ENCODE measurements at regions not wholly inside any gene's neighbourhood (a gene's known extent, or its start where the extent isn't known, plus 50 kb on each side); places are given as distances from the start of the nearest gene placed in this dataset.

DNA sequence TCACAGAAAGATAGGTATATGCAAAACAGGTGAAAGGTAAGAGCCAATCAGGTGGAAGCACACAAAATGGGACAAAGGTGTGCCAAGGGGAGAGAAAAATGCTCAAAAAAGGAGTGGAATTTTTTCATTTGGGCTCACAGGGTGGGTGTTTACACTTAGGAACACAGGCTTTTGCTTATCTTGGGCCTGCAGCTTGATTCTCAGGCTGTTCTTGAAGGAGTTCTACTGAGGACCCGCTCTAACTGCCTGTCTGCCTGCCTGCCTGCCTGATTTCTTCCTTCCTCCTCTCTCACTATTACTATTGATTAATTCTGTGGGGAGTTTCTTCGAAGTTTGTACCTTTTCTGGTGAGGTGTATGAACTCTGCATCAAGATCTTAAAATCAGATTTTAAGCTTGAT, 120.3 kb upstream of the CTSO start:
- ATAC-seq: no peak
- Histone ChIP-seq H3K27ac (no peak overlapping the region), H3K4me1 (no peaks in the 10 kb centered on the region), H3K27me3 (no peaks in the 10 kb centered on the region), H3K9me3 (no peaks in the 10 kb centered on the region), H3K36me3 (no peaks in the 10 kb centered on the region), H3K4me3 (no peak overlapping the region)
- no peak for DNase-seq
- intact Hi-C loops (cut with DNase I): no loop called here
- TF ChIP-seq, protein P1, sequence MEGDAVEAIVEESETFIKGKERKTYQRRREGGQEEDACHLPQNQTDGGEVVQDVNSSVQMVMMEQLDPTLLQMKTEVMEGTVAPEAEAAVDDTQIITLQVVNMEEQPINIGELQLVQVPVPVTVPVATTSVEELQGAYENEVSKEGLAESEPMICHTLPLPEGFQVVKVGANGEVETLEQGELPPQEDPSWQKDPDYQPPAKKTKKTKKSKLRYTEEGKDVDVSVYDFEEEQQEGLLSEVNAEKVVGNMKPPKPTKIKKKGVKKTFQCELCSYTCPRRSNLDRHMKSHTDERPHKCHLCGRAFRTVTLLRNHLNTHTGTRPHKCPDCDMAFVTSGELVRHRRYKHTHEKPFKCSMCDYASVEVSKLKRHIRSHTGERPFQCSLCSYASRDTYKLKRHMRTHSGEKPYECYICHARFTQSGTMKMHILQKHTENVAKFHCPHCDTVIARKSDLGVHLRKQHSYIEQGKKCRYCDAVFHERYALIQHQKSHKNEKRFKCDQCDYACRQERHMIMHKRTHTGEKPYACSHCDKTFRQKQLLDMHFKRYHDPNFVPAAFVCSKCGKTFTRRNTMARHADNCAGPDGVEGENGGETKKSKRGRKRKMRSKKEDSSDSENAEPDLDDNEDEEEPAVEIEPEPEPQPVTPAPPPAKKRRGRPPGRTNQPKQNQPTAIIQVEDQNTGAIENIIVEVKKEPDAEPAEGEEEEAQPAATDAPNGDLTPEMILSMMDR (IDR thresholded peaks at IDR 0.05): no peak

DNA sequence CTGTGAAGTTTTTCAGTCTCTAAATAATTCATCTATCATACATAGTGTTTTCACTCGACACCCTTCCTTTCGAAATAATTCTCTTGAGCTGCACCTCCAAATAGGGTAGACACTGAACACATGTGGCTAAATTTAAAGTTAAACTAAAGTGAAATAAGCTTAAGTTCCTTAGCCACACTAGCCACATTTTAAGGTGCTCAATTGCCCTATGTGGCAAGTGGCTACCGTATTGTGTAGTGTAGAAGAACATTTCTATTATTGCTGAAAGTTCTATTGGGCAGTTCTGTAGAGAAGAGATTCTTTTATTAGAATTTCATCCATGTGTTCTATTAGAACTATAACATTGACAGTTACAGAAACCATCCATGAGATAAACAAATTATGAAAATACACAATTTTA, 107.0 kb upstream of the CTSO start:
- Histone ChIP-seq H3K27me3 (no peaks in the 10 kb centered on the region), H3K9me3 (no peaks in the 10 kb centered on the region), H3K27ac (no peak overlapping the region), H3K36me3 (no peaks in the 10 kb centered on the region), H3K4me3 (no peak overlapping the region), H3K4me1 (no peaks in the 10 kb centered on the region)
- intact Hi-C loops (cut with DNase I): no loop called here
- no peak for ATAC-seq
- TF ChIP-seq, protein P1 (IDR thresholded peaks at IDR 0.05): no peak
- no peak for DNase-seq

DNA sequence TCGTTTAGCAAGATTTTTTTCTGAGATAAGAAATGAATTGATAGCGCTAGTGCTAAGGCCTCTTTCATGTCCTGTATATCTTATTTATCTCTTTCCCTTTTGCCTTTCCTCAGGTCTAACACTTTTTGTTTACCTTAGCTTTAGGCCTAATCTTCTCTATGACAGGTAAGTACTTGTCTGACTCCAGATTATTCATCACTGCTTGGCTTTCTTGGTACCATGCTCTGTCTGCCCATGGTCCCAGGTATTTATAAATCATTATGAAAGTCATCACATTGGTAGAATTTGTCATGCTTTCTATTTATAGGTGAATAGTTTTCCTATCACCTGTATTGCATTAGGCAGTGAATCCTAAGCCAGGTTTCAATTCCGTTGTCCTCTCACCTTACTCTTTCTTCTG, 99.5 kb upstream of the CTSO start:
- TF ChIP-seq, protein P1 (IDR thresholded peaks at IDR 0.05): no peak
- no peak overlapping the region for H3K27ac ChIP-seq
- ATAC-seq (no peak), DNase-seq (no peak)
- H3K4me3 ChIP-seq: no peak overlapping the region
- H3K9me3 ChIP-seq: no peaks in the 10 kb centered on the region
- intact Hi-C loops (cut with DNase I): no loop called here
- no peaks in the 10 kb centered on the region for H3K36me3 ChIP-seq
- no peaks in the 10 kb centered on the region for H3K27me3 ChIP-seq
- H3K4me1 ChIP-seq: no peaks in the 10 kb centered on the region

DNA sequence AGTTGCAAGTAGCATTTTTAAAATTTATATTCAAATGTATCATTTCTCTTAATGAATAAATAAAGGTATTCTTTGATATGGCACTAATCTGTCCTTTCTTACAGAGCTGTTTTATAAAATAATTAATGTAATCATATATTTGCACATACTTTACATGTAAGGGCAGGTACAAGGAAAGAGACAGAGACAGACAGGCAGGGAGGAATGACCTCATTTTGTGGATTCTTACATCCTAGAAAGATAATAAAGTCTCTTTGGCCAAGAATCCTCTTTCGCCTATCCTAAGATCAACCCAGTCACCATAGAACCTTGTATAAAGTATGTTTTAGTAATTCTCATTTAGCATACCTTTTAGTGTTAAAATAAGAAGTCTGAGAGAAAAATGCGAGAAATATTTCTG, 98.5 kb upstream of the CTSO start:
- ATAC-seq (no peak), DNase-seq (no peak)
- Histone ChIP-seq H3K27me3 (no peaks in the 10 kb centered on the region), H3K27ac (no peak overlapping the region), H3K4me1 (no peaks in the 10 kb centered on the region), H3K9me3 (no peaks in the 10 kb centered on the region), H3K36me3 (no peaks in the 10 kb centered on the region), H3K4me3 (no peak overlapping the region)
- TF ChIP-seq, protein P1 (IDR thresholded peaks at IDR 0.05): no peak
- intact Hi-C loops (cut with DNase I): no loop called here

DNA sequence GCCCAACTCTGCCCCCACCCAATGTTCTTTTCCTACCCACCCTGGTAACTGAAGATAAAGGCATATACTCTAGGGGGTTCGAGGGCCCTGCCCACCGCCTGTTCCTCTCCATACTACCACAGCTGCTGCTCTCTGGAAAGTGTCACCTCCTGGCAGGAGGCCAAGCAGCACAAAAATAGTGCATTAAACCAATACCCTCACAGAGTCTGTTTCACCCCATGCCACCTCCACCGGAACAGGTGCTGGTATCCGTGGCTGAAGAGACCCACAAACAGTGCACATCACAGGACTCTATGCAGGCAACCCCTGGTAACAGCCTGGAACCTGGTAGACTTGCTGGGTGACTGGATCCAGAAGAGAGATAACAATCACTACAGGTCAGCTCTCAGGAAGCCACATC, 85.1 kb upstream of the CTSO start:
- DNase-seq: no peak

DNA sequence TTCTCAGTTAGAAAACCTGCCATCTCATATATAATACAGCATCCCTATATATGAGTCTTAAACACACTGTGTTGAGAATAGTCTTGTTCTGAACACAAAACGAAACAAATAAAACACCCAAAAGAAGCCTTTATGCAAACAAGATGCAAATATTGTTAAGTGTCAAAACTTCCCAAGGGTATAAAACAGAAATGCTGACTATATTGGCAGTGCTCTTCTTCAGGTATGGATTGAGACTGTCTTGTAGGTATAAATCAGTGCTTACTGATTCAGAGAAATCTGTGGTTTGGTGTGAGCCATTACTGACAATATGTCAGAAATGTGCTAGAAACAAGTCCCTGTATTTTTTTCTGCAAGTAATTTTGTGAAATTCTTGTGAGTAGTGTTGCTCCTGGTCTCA, 82.8 kb upstream of the CTSO start:
- intact Hi-C loops (cut with DNase I): no loop called here
- Histone ChIP-seq H3K27ac (no peak overlapping the region), H3K4me1 (no peaks in the 10 kb centered on the region), H3K9me3 (no peaks in the 10 kb centered on the region), H3K4me3 (no peak overlapping the region), H3K36me3 (no peaks in the 10 kb centered on the region), H3K27me3 (no peaks in the 10 kb centered on the region)
- TF ChIP-seq, protein P1 (IDR thresholded peaks at IDR 0.05): no peak
- DNase-seq (no peak), ATAC-seq (no peak)

More for the DNA sequence above, 85.1 kb upstream of the CTSO start:
- TF ChIP-seq, protein P1 (IDR thresholded peaks at IDR 0.05): no peak
- Histone ChIP-seq H3K4me3 (no peak overlapping the region), H3K4me1 (no peaks in the 10 kb centered on the region), H3K27me3 (no peaks in the 10 kb centered on the region), H3K27ac (no peak overlapping the region), H3K9me3 (no peaks in the 10 kb centered on the region), H3K36me3 (no peaks in the 10 kb centered on the region)
- no peak for ATAC-seq
- intact Hi-C loops (cut with DNase I): no loop called here
